ENCODE measurements at regions not wholly inside any gene's neighbourhood (a gene's known extent, or its start where the extent isn't known, plus 50 kb on each side); places are given as distances from the start of the nearest gene placed in this dataset.

DNA sequence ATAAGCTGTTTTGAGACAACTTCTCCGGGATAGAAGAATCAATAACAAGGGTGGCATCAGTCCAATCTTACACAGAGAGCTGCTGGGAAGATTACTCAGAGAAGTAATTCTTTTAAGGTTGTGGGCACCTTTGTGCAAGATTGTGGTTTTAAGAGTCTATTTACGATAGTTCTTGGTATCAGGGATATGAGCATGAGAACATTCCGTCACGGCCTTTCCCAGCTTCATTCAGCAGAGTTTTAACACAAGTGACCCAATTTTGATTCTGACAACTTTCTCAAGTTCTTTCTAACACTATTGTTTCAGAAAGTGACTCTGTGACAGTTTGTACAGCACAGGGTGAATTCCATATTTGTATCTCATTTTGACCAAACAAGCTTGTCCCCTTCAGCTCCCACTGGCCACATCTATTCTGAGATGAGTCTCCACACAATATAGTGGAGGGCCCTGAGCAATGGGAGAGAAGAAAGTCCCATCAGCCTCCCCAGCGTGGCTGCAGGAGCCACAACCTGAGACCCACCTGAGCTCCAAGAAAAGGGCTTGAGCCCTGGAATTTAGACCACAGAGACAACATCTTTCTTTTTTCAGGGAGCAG lies 869.2 kb downstream of the TMEM121 start (continued):
- TF ChIP-seq, protein P1, sequence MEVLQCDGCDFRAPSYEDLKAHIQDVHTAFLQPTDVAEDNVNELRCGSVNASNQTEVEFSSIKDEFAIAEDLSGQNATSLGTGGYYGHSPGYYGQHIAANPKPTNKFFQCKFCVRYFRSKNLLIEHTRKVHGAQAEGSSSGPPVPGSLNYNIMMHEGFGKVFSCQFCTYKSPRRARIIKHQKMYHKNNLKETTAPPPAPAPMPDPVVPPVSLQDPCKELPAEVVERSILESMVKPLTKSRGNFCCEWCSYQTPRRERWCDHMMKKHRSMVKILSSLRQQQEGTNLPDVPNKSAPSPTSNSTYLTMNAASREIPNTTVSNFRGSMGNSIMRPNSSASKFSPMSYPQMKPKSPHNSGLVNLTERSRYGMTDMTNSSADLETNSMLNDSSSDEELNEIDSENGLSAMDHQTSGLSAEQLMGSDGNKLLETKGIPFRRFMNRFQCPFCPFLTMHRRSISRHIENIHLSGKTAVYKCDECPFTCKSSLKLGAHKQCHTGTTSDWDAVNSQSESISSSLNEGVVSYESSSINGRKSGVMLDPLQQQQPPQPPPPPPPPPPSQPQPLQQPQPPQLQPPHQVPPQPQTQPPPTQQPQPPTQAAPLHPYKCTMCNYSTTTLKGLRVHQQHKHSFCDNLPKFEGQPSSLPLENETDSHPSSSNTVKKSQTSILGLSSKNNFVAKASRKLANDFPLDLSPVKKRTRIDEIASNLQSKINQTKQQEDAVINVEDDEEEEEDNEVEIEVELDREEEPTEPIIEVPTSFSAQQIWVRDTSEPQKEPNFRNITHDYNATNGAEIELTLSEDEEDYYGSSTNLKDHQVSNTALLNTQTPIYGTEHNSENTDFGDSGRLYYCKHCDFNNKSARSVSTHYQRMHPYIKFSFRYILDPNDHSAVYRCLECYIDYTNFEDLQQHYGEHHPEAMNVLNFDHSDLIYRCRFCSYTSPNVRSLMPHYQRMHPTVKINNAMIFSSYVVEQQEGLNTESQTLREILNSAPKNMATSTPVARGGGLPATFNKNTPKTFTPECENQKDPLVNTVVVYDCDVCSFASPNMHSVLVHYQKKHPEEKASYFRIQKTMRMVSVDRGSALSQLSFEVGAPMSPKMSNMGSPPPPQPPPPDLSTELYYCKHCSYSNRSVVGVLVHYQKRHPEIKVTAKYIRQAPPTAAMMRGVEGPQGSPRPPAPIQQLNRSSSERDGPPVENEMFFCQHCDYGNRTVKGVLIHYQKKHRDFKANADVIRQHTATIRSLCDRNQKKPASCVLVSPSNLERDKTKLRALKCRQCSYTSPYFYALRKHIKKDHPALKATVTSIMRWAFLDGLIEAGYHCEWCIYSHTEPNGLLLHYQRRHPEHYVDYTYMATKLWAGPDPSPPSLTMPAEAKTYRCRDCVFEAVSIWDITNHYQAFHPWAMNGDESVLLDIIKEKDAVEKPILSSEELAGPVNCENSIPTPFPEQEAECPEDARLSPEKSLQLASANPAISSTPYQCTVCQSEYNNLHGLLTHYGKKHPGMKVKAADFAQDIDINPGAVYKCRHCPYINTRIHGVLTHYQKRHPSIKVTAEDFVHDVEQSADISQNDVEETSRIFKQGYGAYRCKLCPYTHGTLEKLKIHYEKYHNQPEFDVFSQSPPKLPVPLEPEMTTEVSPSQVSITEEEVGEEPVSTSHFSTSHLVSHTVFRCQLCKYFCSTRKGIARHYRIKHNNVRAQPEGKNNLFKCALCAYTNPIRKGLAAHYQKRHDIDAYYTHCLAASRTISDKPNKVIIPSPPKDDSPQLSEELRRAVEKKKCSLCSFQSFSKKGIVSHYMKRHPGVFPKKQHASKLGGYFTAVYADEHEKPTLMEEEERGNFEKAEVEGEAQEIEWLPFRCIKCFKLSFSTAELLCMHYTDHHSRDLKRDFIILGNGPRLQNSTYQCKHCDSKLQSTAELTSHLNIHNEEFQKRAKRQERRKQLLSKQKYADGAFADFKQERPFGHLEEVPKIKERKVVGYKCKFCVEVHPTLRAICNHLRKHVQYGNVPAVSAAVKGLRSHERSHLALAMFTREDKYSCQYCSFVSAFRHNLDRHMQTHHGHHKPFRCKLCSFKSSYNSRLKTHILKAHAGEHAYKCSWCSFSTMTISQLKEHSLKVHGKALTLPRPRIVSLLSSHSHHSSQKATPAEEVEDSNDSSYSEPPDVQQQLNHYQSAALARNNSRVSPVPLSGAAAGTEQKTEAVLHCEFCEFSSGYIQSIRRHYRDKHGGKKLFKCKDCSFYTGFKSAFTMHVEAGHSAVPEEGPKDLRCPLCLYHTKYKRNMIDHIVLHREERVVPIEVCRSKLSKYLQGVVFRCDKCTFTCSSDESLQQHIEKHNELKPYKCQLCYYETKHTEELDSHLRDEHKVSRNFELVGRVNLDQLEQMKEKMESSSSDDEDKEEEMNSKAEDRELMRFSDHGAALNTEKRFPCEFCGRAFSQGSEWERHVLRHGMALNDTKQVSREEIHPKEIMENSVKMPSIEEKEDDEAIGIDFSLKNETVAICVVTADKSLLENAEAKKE (CRISPR knock-in tag; IDR thresholded peaks at IDR 0.05): no peak

DNA sequence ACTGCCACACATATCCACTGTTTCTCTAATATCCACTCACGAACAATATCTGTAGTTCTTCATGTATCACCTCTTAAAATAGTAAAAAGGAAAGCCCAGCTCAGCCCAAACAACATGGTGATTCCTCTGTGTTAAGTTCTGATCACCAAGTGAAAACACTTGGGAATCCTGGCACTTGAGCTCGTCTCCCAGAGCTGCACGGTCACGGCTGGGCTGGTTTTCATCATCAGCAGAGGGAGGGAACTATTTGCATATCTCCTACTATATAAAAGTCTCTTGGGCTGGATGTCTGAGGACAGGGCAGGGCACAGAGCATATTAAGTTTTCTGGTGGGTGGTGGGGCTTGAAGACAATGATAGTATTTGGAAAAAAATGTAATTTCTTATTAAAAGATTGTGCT lies 870.6 kb downstream of the TMEM121 start:
- Mint-ChIP-seq H3K4me1 (no peaks in the 10 kb centered on the region), H3K27me3 (ENCODE audit: insufficient read depth, low read depth, poor library complexity) (peaks cover 8% of the 10 kb centered on the region), H3K9me3 (peaks cover 74% of the 10 kb centered on the region), H3K27ac (no peak overlapping the region), H3K36me3 (ENCODE audit: low read depth) (peaks cover 28% of the 10 kb centered on the region), H3K4me3 (no peak overlapping the region)
- Histone ChIP-seq H3K36me3 (ENCODE audit: insufficient read depth) (peaks cover 5% of the 10 kb centered on the region; the same call in 1 of the 2 replicates), H3K9me2 (ENCODE audit: insufficient read depth) (no peaks in the 10 kb centered on the region), H2AFZ (no peak overlapping the region), H3K27ac (ENCODE audit: low read depth) (no peak overlapping the region), H3F3A (replicated peaks; ENCODE audit: low read depth) (no peaks in the 10 kb centered on the region), H3K79me2 (replicated peaks; ENCODE audit: insufficient read depth) (no peaks in the 10 kb centered on the region), H3K4me2 (no peak overlapping the region), H3K4me3 (no peak overlapping the region), H3K4me1 (ENCODE audit: insufficient read depth) (no peaks in the 10 kb centered on the region), H3K27me3 (ENCODE audit: insufficient read depth) (no peaks in the 10 kb centered on the region), H4K20me1 (replicated peaks; ENCODE audit: insufficient read depth) (no peaks in the 10 kb centered on the region)
- ATAC-seq (no peak), DNase-seq (ENCODE audit: low spot score) (no peak)
- TF ChIP-seq NANOG (IDR thresholded peaks at IDR 0.05; ENCODE audit: borderline replicate concordance) (no peak), POLR2AphosphoS5 (IDR thresholded peaks at IDR 0.05; ENCODE audit: low read depth) (no peak), CTCF (conservative IDR thresholded peaks at IDR 0.05; ENCODE audit: low read depth in 2 of 2) (no peak), ETS1 (IDR thresholded peaks at IDR 0.05) (no peak), EZH2phosphoT487 (IDR thresholded peaks at IDR 0.05; ENCODE audit: unreplicated experiment) (no peak), ZNF331 (CRISPR knock-in tag; IDR thresholded peaks at IDR 0.05; ENCODE audit: low read depth) (no peak)
